Coronary artery (tissue), 2 donors: ENCODE measurements at regions not wholly inside any gene's neighbourhood (a gene's known extent, or its start where the extent isn't known, plus 50 kb on each side); places are given as distances from the start of the nearest gene placed in this dataset.

Source experiments
- DNase-seq: peaks from one replicate; pipeline ENCODE4 v3.0.0-alpha.2; 2017; ENCODE audit warnings: low spot score
- H3K27ac ChIP-seq, 2 donors: fragments of 200-600 bp; sonication (generic); one replicate each; pipeline ENCODE4 v1.5.1; 2016 to 2019
- H3K4me3 ChIP-seq: fragments of 200-600 bp; sonication (generic); 2 replicates; pipeline ENCODE4 v1.5.1; 2016; ENCODE audit warnings: mild to moderate bottlenecking, moderate library complexity
- TF ChIP-seq, protein P1 (sequence below): fragments of 200-600 bp; sonication (generic); IDR thresholded peaks from one replicate; pipeline ENCODE4 v1.5.1; 2019; ENCODE audit warnings: antibody characterized with exemption

DNA sequence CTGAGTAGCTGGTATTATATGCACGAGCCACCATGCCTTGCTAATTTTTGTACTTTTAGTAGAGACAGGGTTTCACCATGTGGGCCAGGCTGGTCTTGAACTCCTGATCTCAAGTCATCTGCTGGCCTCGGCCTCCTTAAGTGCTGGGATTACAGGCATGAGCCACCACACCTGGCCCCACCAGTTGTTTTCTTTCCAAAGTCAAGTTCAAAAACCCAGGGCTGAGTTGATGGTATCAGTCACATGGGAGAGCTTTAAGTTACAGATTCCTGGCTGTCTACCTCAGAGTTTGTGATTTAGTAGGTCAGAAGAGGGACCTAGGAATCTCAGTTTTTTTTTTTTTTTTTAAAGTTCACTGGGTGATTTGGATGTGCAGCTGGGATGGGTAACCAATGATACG lies 107.7 kb downstream of the SCP2D1 start:
- TF ChIP-seq, protein P1, sequence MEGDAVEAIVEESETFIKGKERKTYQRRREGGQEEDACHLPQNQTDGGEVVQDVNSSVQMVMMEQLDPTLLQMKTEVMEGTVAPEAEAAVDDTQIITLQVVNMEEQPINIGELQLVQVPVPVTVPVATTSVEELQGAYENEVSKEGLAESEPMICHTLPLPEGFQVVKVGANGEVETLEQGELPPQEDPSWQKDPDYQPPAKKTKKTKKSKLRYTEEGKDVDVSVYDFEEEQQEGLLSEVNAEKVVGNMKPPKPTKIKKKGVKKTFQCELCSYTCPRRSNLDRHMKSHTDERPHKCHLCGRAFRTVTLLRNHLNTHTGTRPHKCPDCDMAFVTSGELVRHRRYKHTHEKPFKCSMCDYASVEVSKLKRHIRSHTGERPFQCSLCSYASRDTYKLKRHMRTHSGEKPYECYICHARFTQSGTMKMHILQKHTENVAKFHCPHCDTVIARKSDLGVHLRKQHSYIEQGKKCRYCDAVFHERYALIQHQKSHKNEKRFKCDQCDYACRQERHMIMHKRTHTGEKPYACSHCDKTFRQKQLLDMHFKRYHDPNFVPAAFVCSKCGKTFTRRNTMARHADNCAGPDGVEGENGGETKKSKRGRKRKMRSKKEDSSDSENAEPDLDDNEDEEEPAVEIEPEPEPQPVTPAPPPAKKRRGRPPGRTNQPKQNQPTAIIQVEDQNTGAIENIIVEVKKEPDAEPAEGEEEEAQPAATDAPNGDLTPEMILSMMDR: no peak

GRCh38 chr20:18922251-18922650 lies 108.7 kb downstream of the SCP2D1 start:
- DNase-seq: no peak
- TF ChIP-seq, protein P1: no peak
- no peak overlapping the region for H3K4me3 ChIP-seq
- H3K27ac ChIP-seq: no peak overlapping the region

More for the DNA sequence above, 107.7 kb downstream of the SCP2D1 start:
- H3K27ac ChIP-seq: no peak overlapping the region
- no peak overlapping the region for H3K4me3 ChIP-seq
- no peak for DNase-seq

GRCh38 chr20:18922898-18923297 lies 109.3 kb downstream of the SCP2D1 start:
- no peak for DNase-seq
- TF ChIP-seq, protein P1: no peak
- H3K27ac ChIP-seq: no peak overlapping the region
- H3K4me3 ChIP-seq: no peak overlapping the region

DNA sequence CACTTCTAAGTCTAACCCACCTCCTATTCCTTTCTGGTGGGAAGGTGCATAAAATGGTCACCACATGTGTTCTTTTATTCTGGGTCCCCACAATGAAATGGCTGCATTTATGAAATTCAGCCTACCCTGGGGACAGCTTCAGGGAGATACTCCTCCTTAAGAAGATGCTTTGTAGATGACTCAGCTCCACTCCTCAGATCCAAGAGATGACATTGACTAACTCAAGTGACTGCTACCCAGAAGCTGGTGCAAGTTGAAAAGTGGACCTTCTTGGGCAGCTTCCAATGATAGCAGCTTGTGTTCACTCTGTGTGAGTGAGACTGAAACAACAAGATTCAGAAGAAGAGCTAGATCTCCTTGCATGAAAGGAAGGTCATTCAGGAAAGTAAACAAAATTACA lies 113.4 kb downstream of the SCP2D1 start:
- no peak overlapping the region for H3K27ac ChIP-seq
- no peak overlapping the region for H3K4me3 ChIP-seq
- no peak for DNase-seq
- TF ChIP-seq, protein P1: no peak

- Histone ChIP-seq H3K4me3 (no peak overlapping the region), H3K27ac (no peak overlapping the region)
- no peak for DNase-seq
- TF ChIP-seq, protein P1: no peak
Measured at GRCh38 chr20:18928626-18929025, 115.0 kb downstream of the SCP2D1 start.

GRCh38 chr20:18929800-18930199 lies 116.2 kb downstream of the SCP2D1 start:
- no peak for DNase-seq
- no peak overlapping the region for H3K4me3 ChIP-seq
- TF ChIP-seq, protein P1: no peak
- no peak overlapping the region for H3K27ac ChIP-seq

- peak overlapping the region; percentile 0 to 60 for H3K27ac ChIP-seq
- TF ChIP-seq, protein P1: no peak
- DNase-seq: no peak
- no peak overlapping the region for H3K4me3 ChIP-seq
Measured at GRCh38 chr20:18943542-18943941, 130.0 kb downstream of the SCP2D1 start.
